Brain microvascular endothelial cell (primary cell): ENCODE measurements at regions not wholly inside any gene's neighbourhood (a gene's known extent, or its start where the extent isn't known, plus 50 kb on each side); places are given as distances from the start of the nearest gene placed in this dataset.

Source experiments
- DNase-seq: peaks from one replicate; pipeline ENCODE4 v3.0.0-alpha.2; 2020
- H3K27ac ChIP-seq: fragments of 250-450 bp; sonication (Bioruptor Pico); 2 replicates; pipeline ENCODE4 v1.5.1; 2020; ENCODE audit warnings: mild to moderate bottlenecking, moderate library complexity
- H3K27me3 ChIP-seq: fragments of 250-450 bp; sonication (Bioruptor Pico); replicated peaks from 2 replicates; pipeline ENCODE4 v1.5.1; 2020; ENCODE audit warnings: mild to moderate bottlenecking
- H3K36me3 ChIP-seq: fragments of 250-450 bp; sonication (Bioruptor Pico); replicated peaks from 2 replicates; pipeline ENCODE4 v1.5.1; 2020; ENCODE audit warnings: mild to moderate bottlenecking
- H3K4me3 ChIP-seq: 2 replicates; pipeline ENCODE4 v1.5.1; 2011; ENCODE audit warnings: low read depth, mild to moderate bottlenecking, control low read depth, low read length, moderate library complexity
- CTCF ChIP-seq: IDR thresholded peaks from 2 replicates; pipeline ENCODE4 v1.5.1; 2011; ENCODE audit warnings: low read depth, mild to moderate bottlenecking, moderate library complexity, low read length, control low read depth, inconsistent platforms; ENCODE audit errors: missing control alignments
- in situ Hi-C: cut with HindIII; loops from 2 replicates; pipeline ENCODE4 v1.10.0; 2017; ENCODE audit warnings: low sequenced_read_pairs, low pct_ligation_motif_present

DNA sequence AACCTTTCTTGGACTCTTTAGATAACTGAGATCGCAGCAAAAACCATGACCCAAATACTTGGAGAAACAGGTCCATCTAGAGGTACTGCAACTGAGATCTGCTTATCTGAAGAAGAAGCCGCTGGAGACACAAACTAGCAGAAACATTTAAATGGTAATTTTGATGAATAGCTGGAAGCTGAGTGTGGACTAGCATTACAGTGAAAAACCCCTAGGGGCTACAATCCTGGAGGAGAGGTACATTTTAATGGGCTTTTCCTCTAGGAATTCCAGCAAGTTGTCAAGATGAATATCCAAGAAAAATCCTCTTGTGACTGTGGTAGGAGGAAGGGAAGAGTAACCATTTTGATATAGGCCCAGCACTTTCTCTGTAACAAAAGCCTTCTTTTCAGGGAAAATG is 592.5 kb upstream of the GRIA3 start:
- no peak overlapping the region for H3K27ac ChIP-seq
- in situ Hi-C loops: no loop called here
- DNase-seq: no peak

GRCh38 chrX:122596998-122597397 is 587.1 kb upstream of the GRIA3 start:
- Histone ChIP-seq H3K36me3 (no peaks in the 10 kb centered on the region), H3K27me3 (no peaks in the 10 kb centered on the region), H3K4me3 (no peak overlapping the region), H3K27ac (no peak overlapping the region)
- no peak for TF ChIP-seq CTCF
- in situ Hi-C loops: no loop called here
- no peak for DNase-seq

More for the DNA sequence above, 592.5 kb upstream of the GRIA3 start:
- TF ChIP-seq CTCF: no peak
- Histone ChIP-seq H3K27me3 (no peaks in the 10 kb centered on the region), H3K4me3 (no peak overlapping the region), H3K36me3 (no peaks in the 10 kb centered on the region)

- no peak for DNase-seq
- in situ Hi-C loops: no loop called here
- TF ChIP-seq CTCF: no peak
- no peak overlapping the region for H3K27ac ChIP-seq
- no peaks in the 10 kb centered on the region for H3K27me3 ChIP-seq
- H3K4me3 ChIP-seq: no peak overlapping the region
- no peaks in the 10 kb centered on the region for H3K36me3 ChIP-seq
Measured at GRCh38 chrX:122622795-122623194, 561.3 kb upstream of the GRIA3 start.

DNA sequence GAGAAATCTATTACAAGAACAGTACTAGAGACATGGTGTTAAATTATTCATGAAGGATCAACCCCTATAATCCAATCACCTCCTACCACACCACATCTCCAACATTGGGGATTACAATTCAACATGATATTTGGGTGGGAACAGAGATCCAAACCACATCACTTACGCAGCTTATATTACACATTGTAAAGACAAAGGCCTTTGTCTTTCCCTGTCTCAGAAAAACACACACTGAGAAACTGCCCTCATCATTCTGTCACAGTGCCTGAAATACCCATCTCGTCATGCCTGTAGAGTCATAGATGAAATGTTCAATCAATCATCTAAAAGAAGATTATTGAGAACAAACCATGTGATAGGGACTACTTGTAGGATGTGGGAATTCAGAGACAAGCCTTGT is 558.8 kb upstream of the GRIA3 start:
- Histone ChIP-seq H3K4me3 (no peak overlapping the region), H3K27ac (no peak overlapping the region), H3K27me3 (no peaks in the 10 kb centered on the region), H3K36me3 (no peaks in the 10 kb centered on the region)
- TF ChIP-seq CTCF: no peak
- in situ Hi-C loops: no loop called here
- no peak for DNase-seq

- in situ Hi-C loops: no loop called here
- H3K27ac ChIP-seq: no peak overlapping the region
- no peak overlapping the region for H3K4me3 ChIP-seq
- no peak for TF ChIP-seq CTCF
- H3K36me3 ChIP-seq: no peaks in the 10 kb centered on the region
- DNase-seq: no peak
- no peaks in the 10 kb centered on the region for H3K27me3 ChIP-seq
Measured at GRCh38 chrX:122625821-122626220, 558.3 kb upstream of the GRIA3 start.

DNA sequence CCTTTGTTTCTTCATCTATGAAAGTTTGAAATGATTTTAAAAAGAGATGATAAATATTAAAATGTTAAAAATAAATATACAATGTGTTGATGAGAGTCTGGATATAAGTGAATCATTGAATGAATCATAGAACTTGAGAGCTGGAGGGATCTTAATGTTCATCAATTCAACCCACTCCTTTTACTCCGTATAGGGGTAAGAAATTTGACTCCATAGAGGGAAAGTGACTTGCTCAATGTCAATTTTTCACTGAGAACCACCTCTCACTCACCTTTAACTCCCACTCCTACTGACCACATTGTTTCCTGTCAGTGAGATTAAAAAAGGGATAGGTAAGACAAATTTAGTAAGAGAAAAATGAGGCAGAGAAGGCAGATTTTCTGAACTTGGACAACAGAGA is 557.2 kb upstream of the GRIA3 start:
- in situ Hi-C loops: no loop called here
- no peak for DNase-seq
- no peaks in the 10 kb centered on the region for H3K36me3 ChIP-seq
- TF ChIP-seq CTCF: no peak
- H3K4me3 ChIP-seq: no peak overlapping the region
- no peaks in the 10 kb centered on the region for H3K27me3 ChIP-seq
- no peak overlapping the region for H3K27ac ChIP-seq
